Muscle layer of duodenum (tissue), 2 donors: ENCODE measurements at regions not wholly inside any gene's neighbourhood (a gene's known extent, or its start where the extent isn't known, plus 50 kb on each side); places are given as distances from the start of the nearest gene placed in this dataset.
A peak's percentile ranks its signal among the peaks of the same experiment; 100 is the strongest.

Experiments
- H3K27ac ChIP-seq: one replicate; pipeline ENCODE4 v1.7.0; 2013; ENCODE audit warnings: mild to moderate bottlenecking, low read length
- H3K27me3 ChIP-seq: one replicate; pipeline ENCODE4 v1.7.0; 2013; ENCODE audit warnings: low read depth, mild to moderate bottlenecking, control low read depth, low read length
- H3K36me3 ChIP-seq, 2 donors: one replicate each; pipeline ENCODE4 v1.7.0; 2013; ENCODE audit warnings: low read length in 2 of 2, control low read depth in 1 of 2, mild to moderate bottlenecking in 1 of 2; ENCODE audit not compliant: insufficient read depth in 2 of 2, control insufficient read depth in 1 of 2
- H3K4me1 ChIP-seq, 2 donors: one replicate each; pipeline ENCODE4 v1.7.0; 2013; ENCODE audit warnings: low read length in 2 of 2, mild to moderate bottlenecking in 2 of 2, control low read depth in 1 of 2, moderate library complexity in 1 of 2; ENCODE audit not compliant: insufficient read depth in 2 of 2, control insufficient read depth in 1 of 2
- H3K4me3 ChIP-seq, 2 donors: one replicate each; pipeline ENCODE4 v1.7.0; 2013; ENCODE audit warnings: low read length in 2 of 2, low read depth in 1 of 2, mild to moderate bottlenecking in 1 of 2
- H3K9me3 ChIP-seq, 2 donors: one replicate each; pipeline ENCODE4 v1.7.0; 2013; ENCODE audit warnings: low read length in 2 of 2, control low read depth in 1 of 2, mild to moderate bottlenecking in 1 of 2; ENCODE audit not compliant: control insufficient read depth in 1 of 2
- donor health status: healthy.

DNA sequence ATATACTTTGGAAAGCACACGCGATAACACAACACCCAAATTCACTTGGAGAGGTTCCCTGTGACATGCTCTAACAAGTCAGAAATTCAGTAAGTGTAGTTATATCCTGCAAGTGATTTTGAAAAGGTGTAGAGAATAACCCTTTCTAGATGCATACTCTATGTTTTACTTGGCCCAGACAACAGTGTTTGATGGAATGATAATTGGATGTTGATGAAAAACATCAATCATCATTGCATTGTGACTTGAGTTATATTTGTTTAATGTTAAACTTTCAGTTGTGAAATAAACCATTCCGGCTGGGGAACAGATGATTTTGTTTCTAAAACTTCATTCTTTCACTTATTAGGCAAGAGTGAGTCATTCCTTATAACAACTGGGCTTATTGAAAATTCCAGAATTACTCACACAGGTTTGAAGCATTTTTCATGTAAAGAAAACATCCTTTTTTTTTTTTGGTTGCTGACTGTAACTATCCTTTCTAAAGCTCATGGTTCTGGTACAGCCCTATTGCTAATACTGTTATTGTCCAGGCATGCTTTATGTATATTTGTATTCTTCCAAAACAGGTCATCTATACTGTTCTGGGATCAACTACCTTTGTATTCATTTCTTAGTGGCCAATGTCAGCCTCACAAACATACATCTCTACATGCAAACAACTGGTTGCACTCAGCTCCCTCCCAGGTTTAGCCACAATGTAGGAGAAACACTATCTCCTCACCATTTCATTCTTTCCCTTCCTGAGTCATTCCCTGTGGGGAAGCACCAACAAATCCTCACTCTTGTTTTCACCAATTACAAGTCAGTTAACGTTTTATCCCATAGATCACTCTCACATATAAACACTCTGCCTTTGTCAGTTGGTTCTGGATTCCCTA, 121.2 kb upstream of the LRIG3 start:
- H3K4me3 ChIP-seq = no peak overlapping the region
- peak overlapping the region; percentile 20 for H3K27ac ChIP-seq

DNA sequence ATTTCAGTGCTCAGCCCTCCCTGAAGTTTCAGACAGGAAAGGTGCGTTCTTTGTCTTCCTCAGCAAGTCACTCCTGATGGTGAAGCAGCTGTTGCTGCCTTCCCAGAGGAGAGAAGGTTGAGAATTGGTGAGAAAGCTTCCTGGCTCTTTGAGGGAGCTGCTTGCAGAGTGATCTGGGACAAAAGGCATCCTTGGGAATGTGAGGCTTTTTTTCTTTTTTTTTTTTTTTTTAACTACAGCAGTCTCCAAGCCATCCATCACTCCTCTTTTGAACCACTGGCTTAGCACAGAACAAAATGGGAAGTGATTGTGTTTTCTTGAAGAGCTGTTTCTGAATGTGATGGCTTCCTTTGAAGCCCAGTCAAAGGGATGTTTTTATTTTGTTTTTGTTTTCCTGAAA, 120.4 kb upstream of the LRIG3 start:
- Histone ChIP-seq H3K4me3 (no peak overlapping the region), H3K27ac (peak overlapping the region; percentile 20), H3K36me3 (peaks cover 0 to 4% of the 10 kb centered on the region in 2 donors), H3K4me1 (peaks cover 0 to 6% of the 10 kb centered on the region in 2 donors), H3K27me3 (no peaks in the 10 kb centered on the region), H3K9me3 (no peaks in the 10 kb centered on the region)

More for the DNA sequence above, 121.2 kb upstream of the LRIG3 start:
- H3K4me1 ChIP-seq = peaks cover 0 to 6% of the 10 kb centered on the region in 2 donors
- no peaks in the 10 kb centered on the region for H3K27me3 ChIP-seq
- H3K9me3 ChIP-seq = no peaks in the 10 kb centered on the region
- H3K36me3 ChIP-seq = peaks cover 0 to 4% of the 10 kb centered on the region in 2 donors

DNA sequence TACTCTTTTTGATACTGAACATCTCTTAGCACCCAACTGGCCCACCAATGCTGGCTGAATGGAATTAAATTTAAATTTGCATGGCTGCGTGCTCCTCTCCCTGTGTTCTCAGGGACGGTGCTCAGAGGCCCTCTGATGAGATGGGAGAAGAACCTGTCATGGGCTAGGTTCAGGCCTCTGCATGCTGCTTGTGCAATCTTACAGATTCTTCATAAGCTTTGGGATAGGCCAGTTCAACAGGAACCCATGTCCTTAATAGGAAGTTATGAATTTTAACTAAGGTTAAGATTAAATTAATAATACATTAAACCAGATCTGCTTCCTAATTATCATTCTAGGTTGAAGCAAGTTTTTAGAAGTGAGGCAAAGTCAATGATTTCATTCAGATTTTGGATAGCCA, 119.7 kb upstream of the LRIG3 start:
- Histone ChIP-seq H3K27ac (no peak overlapping the region), H3K36me3 (peaks cover 0 to 4% of the 10 kb centered on the region in 2 donors), H3K9me3 (no peaks in the 10 kb centered on the region), H3K4me1 (peaks cover 0 to 6% of the 10 kb centered on the region in 2 donors), H3K4me3 (no peak overlapping the region), H3K27me3 (no peaks in the 10 kb centered on the region)

GRCh38 chr12:59039005-59039404, 118.7 kb upstream of the LRIG3 start:
- H3K4me3 ChIP-seq = no peak overlapping the region
- no peak overlapping the region for H3K27ac ChIP-seq
- no peaks in the 10 kb centered on the region for H3K9me3 ChIP-seq
- H3K4me1 ChIP-seq = peaks cover 0 to 6% of the 10 kb centered on the region in 2 donors
- H3K27me3 ChIP-seq = no peaks in the 10 kb centered on the region
- peaks cover 0 to 4% of the 10 kb centered on the region in 2 donors for H3K36me3 ChIP-seq

- peaks cover 0 to 4% of the 10 kb centered on the region in 2 donors for H3K36me3 ChIP-seq
- H3K9me3 ChIP-seq = no peaks in the 10 kb centered on the region
- no peak overlapping the region for H3K27ac ChIP-seq
- H3K4me1 ChIP-seq = peaks cover 0 to 6% of the 10 kb centered on the region in 2 donors
- no peak overlapping the region for H3K4me3 ChIP-seq
- H3K27me3 ChIP-seq = no peaks in the 10 kb centered on the region
Measured at GRCh38 chr12:59036973-59037762, 116.9 kb upstream of the LRIG3 start.

DNA sequence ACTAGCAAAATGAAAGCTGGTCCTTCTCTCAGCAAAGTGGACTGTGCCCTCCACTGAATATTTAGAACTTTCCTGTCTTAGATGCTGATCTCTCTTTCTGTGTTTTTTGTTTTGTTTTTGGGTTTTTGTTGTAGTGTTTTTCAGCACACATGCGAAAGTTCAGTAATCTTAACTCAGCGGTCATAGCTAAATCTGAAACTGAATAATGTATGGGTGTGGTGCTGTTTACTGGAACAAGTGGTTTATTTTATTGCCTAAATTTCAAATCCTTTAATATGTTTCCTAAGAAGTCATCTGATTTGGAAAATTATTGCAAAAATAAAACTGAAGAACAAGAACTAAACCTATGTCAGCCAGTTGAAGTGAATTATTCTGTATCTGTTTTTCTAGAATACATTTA, 116.0 kb upstream of the LRIG3 start:
- Histone ChIP-seq H3K9me3 (no peaks in the 10 kb centered on the region), H3K27ac (no peak overlapping the region), H3K4me1 (peaks cover 0 to 6% of the 10 kb centered on the region in 2 donors), H3K27me3 (no peaks in the 10 kb centered on the region), H3K36me3 (peaks cover 0 to 4% of the 10 kb centered on the region in 2 donors), H3K4me3 (peak overlapping the region in 1 of 2 donors; percentile 5)

DNA sequence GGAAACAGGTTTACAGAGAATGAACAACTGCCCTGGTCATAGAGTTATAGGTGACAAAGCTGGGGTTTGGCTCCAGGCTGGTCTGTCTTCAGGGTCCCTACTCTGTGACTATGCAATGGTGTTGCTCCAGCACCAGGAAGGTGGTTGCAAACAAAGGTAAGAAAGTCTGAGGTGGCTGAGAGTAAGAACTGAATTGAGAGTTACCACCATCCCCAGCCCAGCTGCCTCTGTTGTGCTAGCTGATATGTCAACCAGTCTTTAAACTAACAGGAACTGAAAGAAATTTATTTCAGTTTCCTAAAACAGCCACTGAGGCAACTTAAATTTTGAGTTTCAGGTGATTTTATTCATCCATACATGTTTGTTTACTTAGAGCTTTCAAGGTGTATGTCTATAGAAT, 111.0 kb upstream of the LRIG3 start:
- Histone ChIP-seq H3K27me3 (no peaks in the 10 kb centered on the region), H3K36me3 (no peaks in the 10 kb centered on the region), H3K4me1 (no peaks in the 10 kb centered on the region), H3K4me3 (no peak overlapping the region), H3K27ac (no peak overlapping the region), H3K9me3 (no peaks in the 10 kb centered on the region)

DNA sequence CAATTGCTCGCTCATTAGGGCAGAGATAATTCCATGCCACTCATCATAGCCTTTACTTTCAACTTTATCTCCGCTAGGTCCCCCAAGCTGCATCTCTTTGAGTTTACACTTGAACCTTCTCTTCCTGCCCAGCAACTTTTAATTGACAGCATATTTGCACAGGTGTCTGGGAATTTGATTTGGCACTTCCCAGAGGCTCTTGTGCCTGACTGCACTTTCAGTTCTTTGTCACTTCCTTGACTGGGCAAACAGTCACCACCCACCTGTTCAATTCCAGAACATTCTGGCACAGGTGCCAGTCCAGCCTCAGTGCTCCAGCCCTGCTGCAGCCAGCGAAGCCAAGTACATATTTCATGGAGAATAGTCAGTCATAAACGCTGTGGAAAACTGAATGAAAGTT, 110.1 kb upstream of the LRIG3 start:
- no peaks in the 10 kb centered on the region for H3K27me3 ChIP-seq
- no peaks in the 10 kb centered on the region for H3K9me3 ChIP-seq
- no peaks in the 10 kb centered on the region for H3K4me1 ChIP-seq
- no peak overlapping the region for H3K4me3 ChIP-seq
- no peak overlapping the region for H3K27ac ChIP-seq
- no peaks in the 10 kb centered on the region for H3K36me3 ChIP-seq

GRCh38 chr12:59027199-59027598, 106.9 kb upstream of the LRIG3 start:
- H3K4me1 ChIP-seq = no peaks in the 10 kb centered on the region
- no peaks in the 10 kb centered on the region for H3K36me3 ChIP-seq
- H3K27ac ChIP-seq = no peak overlapping the region
- H3K4me3 ChIP-seq = no peak overlapping the region
- no peaks in the 10 kb centered on the region for H3K9me3 ChIP-seq
- H3K27me3 ChIP-seq = no peaks in the 10 kb centered on the region

- H3K4me3 ChIP-seq = no peak overlapping the region
- H3K4me1 ChIP-seq = no peaks in the 10 kb centered on the region
- H3K27me3 ChIP-seq = no peaks in the 10 kb centered on the region
- no peak overlapping the region for H3K27ac ChIP-seq
- H3K36me3 ChIP-seq = no peaks in the 10 kb centered on the region
- no peaks in the 10 kb centered on the region for H3K9me3 ChIP-seq
Measured at GRCh38 chr12:59023861-59024424, 103.6 kb upstream of the LRIG3 start.
